ENCODE measurements at regions not wholly inside any gene's neighbourhood (a gene's known extent, or its start where the extent isn't known, plus 50 kb on each side); places are given as distances from the start of the nearest gene placed in this dataset.

DNA sequence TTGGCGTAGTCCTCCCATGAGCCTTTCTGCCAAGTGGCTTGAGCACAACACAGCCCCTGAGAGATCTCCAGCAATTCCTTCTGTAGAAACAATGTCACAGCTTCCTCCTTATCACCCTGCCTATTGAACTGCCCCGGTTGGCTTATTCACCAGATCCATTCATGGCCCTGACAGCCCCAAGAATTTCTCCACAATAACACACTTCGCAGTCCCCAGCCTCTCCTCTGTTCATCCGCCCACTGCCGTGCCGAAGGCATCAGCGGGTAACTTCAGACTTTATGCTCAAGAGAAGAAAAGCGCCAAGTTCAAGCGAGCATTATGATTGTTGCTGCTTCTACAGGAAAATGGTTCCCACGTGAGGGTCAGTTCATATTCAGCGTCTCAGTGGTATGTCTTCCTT is 403.9 kb downstream of the VPS13C start:
- TF ChIP-seq L3MBTL2 (conservative IDR thresholded peaks at IDR 0.05) (no peak), SUZ12 (IDR thresholded peaks at IDR 0.05) (no peak), CTBP1 (IDR thresholded peaks at IDR 0.05; ENCODE audit: borderline replicate concordance) (no peak), BHLHE40 (IDR thresholded peaks at IDR 0.05; ENCODE audit: borderline replicate concordance) (no peak), HDGF (IDR thresholded peaks at IDR 0.05; ENCODE audit: borderline replicate concordance) (no peak), FOXA1 (IDR thresholded peaks at IDR 0.05) (no peak), FOXK2 (IDR thresholded peaks at IDR 0.05) (no peak), SP1 (IDR thresholded peaks at IDR 0.05) (no peak), ARNT (IDR thresholded peaks at IDR 0.05) (no peak), LEF1 (IDR thresholded peaks at IDR 0.05; ENCODE audit: borderline replicate concordance) (no peak), TARDBP (IDR thresholded peaks at IDR 0.05) (no peak)
- TF ChIP-seq, protein P1, sequence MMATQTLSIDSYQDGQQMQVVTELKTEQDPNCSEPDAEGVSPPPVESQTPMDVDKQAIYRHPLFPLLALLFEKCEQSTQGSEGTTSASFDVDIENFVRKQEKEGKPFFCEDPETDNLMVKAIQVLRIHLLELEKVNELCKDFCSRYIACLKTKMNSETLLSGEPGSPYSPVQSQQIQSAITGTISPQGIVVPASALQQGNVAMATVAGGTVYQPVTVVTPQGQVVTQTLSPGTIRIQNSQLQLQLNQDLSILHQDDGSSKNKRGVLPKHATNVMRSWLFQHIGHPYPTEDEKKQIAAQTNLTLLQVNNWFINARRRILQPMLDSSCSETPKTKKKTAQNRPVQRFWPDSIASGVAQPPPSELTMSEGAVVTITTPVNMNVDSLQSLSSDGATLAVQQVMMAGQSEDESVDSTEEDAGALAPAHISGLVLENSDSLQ (IDR thresholded peaks at IDR 0.05) = no peak

Measured in HEK293T (cell line).